Upper lobe of left lung (tissue), 4 donors: ENCODE measurements at regions not wholly inside any gene's neighbourhood (a gene's known extent, or its start where the extent isn't known, plus 50 kb on each side); places are given as distances from the start of the nearest gene placed in this dataset.

ENCODE experiments used
- CTCF ChIP-seq, 6 experiments: fragments of 450-650 bp in 4 of 6; fragments of 200-600 bp in 2 of 6; sonication (generic) in 2 of 6; IDR thresholded peaks; one replicate each; pipeline ENCODE4 v1.5.1; 2016 to 2019; ENCODE audit warnings: antibody characterized with exemption in 6 of 6
- EP300 ChIP-seq, 4 donors: sonication (generic); formaldehyde crosslinking; IDR thresholded peaks; one replicate each; pipeline ENCODE4 v1.5.1; 2017; ENCODE audit warnings: antibody characterized with exemption in 4 of 4, control low read depth in 2 of 4
- POLR2A ChIP-seq, 4 donors: fragments of 450-650 bp; IDR thresholded peaks; one replicate each; pipeline ENCODE4 v1.5.1; 2016 to 2017; ENCODE audit warnings: antibody characterized with exemption in 4 of 4, mild to moderate bottlenecking in 2 of 4

- no peak for TF ChIP-seq EP300 (IDR thresholded peaks at IDR 0.05)
- no peak for TF ChIP-seq POLR2A (IDR thresholded peaks at IDR 0.05)
- TF ChIP-seq CTCF (IDR thresholded peaks at IDR 0.05) = no peak
Observed at GRCh38 chr15:29903785-29904464, 81.7 kb upstream of the TJP1 start.
